ENCODE measurements at regions not wholly inside any gene's neighbourhood (a gene's known extent, or its start where the extent isn't known, plus 50 kb on each side); places are given as distances from the start of the nearest gene placed in this dataset.

DNA sequence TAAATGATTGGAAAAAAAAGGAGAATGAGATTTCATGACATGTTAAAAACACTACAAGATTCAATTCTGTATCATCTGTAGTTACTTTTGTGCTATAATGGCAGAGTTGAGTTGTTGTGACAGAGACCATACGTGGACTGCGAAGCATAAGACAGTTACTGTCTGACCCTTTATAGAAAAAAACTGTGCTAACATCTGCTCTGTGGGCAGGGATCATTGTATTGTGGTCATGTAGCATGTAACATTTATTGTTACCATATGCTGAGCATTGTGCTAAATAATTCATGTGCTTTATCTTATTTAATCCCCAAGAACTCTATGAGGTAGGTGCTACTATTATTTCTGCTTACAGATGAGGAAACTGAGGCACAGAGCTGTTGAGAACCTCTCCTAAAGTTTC is 147.3 kb upstream of the HMHB1 start:
- DNase-seq (ENCODE audit: low spot score in 2 of 2) = no peak
- TF ChIP-seq, protein P1, sequence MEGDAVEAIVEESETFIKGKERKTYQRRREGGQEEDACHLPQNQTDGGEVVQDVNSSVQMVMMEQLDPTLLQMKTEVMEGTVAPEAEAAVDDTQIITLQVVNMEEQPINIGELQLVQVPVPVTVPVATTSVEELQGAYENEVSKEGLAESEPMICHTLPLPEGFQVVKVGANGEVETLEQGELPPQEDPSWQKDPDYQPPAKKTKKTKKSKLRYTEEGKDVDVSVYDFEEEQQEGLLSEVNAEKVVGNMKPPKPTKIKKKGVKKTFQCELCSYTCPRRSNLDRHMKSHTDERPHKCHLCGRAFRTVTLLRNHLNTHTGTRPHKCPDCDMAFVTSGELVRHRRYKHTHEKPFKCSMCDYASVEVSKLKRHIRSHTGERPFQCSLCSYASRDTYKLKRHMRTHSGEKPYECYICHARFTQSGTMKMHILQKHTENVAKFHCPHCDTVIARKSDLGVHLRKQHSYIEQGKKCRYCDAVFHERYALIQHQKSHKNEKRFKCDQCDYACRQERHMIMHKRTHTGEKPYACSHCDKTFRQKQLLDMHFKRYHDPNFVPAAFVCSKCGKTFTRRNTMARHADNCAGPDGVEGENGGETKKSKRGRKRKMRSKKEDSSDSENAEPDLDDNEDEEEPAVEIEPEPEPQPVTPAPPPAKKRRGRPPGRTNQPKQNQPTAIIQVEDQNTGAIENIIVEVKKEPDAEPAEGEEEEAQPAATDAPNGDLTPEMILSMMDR (IDR thresholded peaks at IDR 0.05) = no peak
- H3K4me3 ChIP-seq = no peak overlapping the region
- no peaks in the 10 kb centered on the region for H3K9me3 ChIP-seq
- no peak overlapping the region for H3K27ac ChIP-seq
- H3K4me1 ChIP-seq = no peaks in the 10 kb centered on the region
- no peaks in the 10 kb centered on the region for H3K27me3 ChIP-seq
- H3K36me3 ChIP-seq = no peaks in the 10 kb centered on the region
- intact Hi-C loops (cut with DNase I) = no loop called here

DNA sequence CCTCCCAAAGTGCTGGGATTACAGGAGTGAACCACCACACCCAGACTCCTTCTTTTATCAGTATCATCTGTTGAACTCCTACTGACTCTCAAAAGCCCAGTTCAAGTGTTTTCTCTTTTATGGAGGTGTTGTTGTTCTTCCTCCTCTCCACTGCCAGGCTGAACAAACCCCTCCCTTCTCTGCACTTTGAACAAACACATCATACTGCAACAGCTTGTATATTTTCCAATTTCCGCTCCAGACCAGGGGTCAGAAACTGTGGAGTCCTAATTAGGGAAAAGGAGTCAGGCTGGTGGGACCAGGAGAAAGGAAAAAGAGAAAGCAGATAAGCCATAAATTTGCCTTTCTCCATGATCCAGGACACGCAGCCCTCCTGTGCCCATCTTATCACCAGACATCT is 148.1 kb upstream of the HMHB1 start:
- DNase-seq (ENCODE audit: low spot score in 2 of 2) = no peak
- intact Hi-C loops (cut with DNase I) = no loop called here
- H3K9me3 ChIP-seq = no peaks in the 10 kb centered on the region
- H3K4me3 ChIP-seq = no peak overlapping the region
- no peaks in the 10 kb centered on the region for H3K36me3 ChIP-seq
- TF ChIP-seq, protein P1 (IDR thresholded peaks at IDR 0.05) = no peak
- no peak overlapping the region for H3K27ac ChIP-seq
- H3K27me3 ChIP-seq = no peaks in the 10 kb centered on the region
- no peaks in the 10 kb centered on the region for H3K4me1 ChIP-seq

DNA sequence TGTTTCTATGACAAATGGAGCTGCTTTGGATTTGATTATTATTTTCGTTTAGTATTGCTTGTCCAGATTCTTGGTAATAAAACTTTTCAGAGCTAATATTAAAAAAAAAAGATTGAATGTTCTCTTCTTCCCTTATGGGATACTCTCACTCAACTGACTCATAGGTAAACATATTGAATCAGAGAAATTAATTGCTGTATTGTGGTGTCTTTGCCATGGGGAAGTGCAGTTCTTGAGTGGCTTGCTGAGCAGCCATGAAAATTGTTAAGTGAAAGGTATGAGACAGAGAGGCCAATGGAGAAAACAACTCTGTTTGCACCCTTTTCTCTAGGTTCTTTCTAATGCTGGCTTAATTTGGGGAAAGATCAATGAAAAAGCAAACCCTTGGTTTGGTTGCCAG is 149.9 kb upstream of the HMHB1 start:
- DNase-seq (ENCODE audit: low spot score in 2 of 2) = no peak
- TF ChIP-seq, protein P1 (IDR thresholded peaks at IDR 0.05) = no peak
- Histone ChIP-seq H3K27me3 (no peaks in the 10 kb centered on the region), H3K9me3 (no peaks in the 10 kb centered on the region), H3K27ac (no peak overlapping the region), H3K4me1 (no peaks in the 10 kb centered on the region), H3K4me3 (no peak overlapping the region), H3K36me3 (no peaks in the 10 kb centered on the region)
- intact Hi-C loops (cut with DNase I) = no loop called here

DNA sequence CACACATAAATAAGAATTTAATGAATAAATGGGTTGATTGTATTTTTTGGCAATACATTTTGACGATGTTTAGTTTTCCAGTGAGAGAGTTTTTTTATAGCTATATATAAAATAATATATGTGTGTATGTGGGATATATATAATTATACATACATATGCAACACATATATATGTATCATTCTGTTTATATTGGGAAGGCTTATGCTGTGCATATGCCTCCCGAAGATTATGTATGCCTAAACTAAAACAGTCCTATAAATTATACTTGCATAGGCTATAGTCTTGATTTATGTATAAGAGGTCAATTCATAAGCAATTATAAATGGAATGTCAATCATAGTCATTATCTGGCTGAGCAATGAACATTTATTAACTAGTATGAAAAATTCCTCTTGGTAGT is 151.3 kb upstream of the HMHB1 start:
- H3K27me3 ChIP-seq = no peaks in the 10 kb centered on the region
- intact Hi-C loops (cut with DNase I) = no loop called here
- H3K36me3 ChIP-seq = no peaks in the 10 kb centered on the region
- no peak overlapping the region for H3K27ac ChIP-seq
- TF ChIP-seq, protein P1 (IDR thresholded peaks at IDR 0.05) = no peak
- no peak for DNase-seq (ENCODE audit: low spot score in 2 of 2)
- no peak overlapping the region for H3K4me3 ChIP-seq
- H3K4me1 ChIP-seq = no peaks in the 10 kb centered on the region
- H3K9me3 ChIP-seq = no peaks in the 10 kb centered on the region

DNA sequence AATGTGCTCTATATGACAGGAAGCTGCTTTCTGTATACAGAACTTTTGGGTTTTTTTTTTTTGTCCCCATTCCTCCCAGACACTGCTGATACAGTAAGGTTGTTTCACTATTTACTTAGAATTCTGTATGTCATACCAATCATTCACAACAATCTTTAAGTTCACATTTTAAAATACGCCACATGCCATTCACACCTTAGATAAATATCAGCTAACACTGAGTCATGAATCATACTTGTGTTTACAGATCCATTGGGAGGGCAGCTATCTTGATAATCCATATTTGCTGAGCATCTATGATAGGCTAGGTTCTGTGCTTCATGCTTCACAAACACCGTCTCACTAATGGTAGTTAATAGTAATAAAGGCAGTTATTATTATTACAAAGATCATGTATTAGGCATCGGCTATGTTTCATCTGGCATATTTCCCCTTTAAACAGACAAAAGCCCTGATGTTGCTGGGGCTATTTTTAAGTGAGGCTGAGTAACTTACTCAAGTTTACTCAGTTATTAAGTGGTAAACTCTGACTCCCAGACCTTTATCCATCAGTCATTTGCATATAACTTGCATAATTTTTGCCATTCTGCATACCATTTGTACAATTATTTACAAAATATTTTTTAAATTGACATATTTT is 152.2 kb upstream of the HMHB1 start:
- Histone ChIP-seq H3K27me3 (no peaks in the 10 kb centered on the region), H3K9me3 (no peaks in the 10 kb centered on the region), H3K4me3 (no peak overlapping the region), H3K27ac (no peak overlapping the region), H3K4me1 (no peaks in the 10 kb centered on the region), H3K36me3 (no peaks in the 10 kb centered on the region)
- intact Hi-C loops (cut with DNase I) = no loop called here
- TF ChIP-seq, protein P1 (IDR thresholded peaks at IDR 0.05) = no peak
- no peak for DNase-seq (ENCODE audit: low spot score in 2 of 2)

DNA sequence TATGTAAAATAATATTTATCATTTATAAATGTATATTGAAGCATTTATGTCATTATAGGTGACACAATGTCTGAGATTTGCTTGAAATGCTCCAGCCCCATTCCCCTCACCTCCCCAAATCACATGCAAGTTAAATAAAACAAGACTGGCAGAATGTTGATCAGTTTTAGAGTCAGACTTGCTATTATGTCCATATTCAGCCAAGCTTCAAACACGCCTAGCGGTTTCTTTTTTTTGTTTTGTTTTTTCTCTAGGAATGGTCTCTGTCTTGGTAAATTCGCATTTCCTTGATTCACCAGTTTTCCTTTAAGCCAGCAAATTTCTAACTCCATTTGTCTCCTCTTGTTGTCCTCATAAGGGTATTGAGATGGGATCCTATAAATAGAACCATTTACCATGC is 153.0 kb upstream of the HMHB1 start:
- Histone ChIP-seq H3K4me1 (no peaks in the 10 kb centered on the region), H3K27ac (no peak overlapping the region), H3K9me3 (no peaks in the 10 kb centered on the region), H3K36me3 (no peaks in the 10 kb centered on the region), H3K27me3 (no peaks in the 10 kb centered on the region), H3K4me3 (no peak overlapping the region)
- no peak for DNase-seq (ENCODE audit: low spot score in 2 of 2)
- intact Hi-C loops (cut with DNase I) = no loop called here
- TF ChIP-seq, protein P1 (IDR thresholded peaks at IDR 0.05) = no peak

All from ascending aorta (tissue), 2 donors.